HepG2 (cell line): ENCODE measurements at regions not wholly inside any gene's neighbourhood (a gene's known extent, or its start where the extent isn't known, plus 50 kb on each side); places are given as distances from the start of the nearest gene placed in this dataset.

Experiments
- ATAC-seq: fragments of 200-7000 bp; cut with Tn5 transposase; 3 replicates; pipeline ENCODE4 v1.9.1; 2020; ENCODE audit warnings: mild to moderate bottlenecking, moderate library complexity
- BruUV-seq: library from RNA; stranded (reverse); fragments of 400-500 nt; replicated peaks from 2 replicates; lab custom pipeline; 2021; lab: Mats Ljungman, UMichigan
- CTCF ChIA-PET: fragments of 300-600 bp; formaldehyde crosslinking; extraction: SDS; loops from one replicate; lab custom pipeline; 2021; ENCODE audit warnings: low total read pairs, inconsistent platforms, low intra/inter-chr PET ratio; lab: Yijun Ruan, JAX
- POLR2A ChIA-PET: fragments of 350-600 bp; sonication (Branson Sonifier 250); formaldehyde crosslinking; loops from one replicate; lab custom pipeline; 2020; ENCODE audit warnings: antibody characterized with exemption, inconsistent platforms; lab: Yijun Ruan, JAX
- DNase-seq: peaks from one replicate; pipeline ENCODE4 v3.0.0-alpha.2; 2015; ENCODE audit warnings: low spot score
- FAIRE-seq: peaks from 3 replicates; lab custom pipeline; 2011; peaks lifted over from hg19 to GRCh38; lab: Jason Lieb, UNC
- H2AFZ ChIP-seq: one replicate; pipeline ENCODE4 v1.6.1; 2011; ENCODE audit warnings: low read length, inconsistent platforms
- H3K27ac ChIP-seq: fragments of 300-600 bp; 3 replicates; pipeline ENCODE4 v1.8.0; 2011; ENCODE audit warnings: mixed run types, mild to moderate bottlenecking, mixed read lengths, low read length, inconsistent platforms; ENCODE audit not compliant: insufficient read depth; ENCODE audit errors: extremely low read length
- H3K27me3 ChIP-seq, 2 experiments: fragments of 200-600 bp in 1 of 2; 2 replicates in 1 of 2; 3 replicates in 1 of 2; pipeline versions ENCODE4 v1.6.0 to v1.8.0; 2011; ENCODE audit warnings: low read length in 2 of 2, mild to moderate bottlenecking in 2 of 2, moderate library complexity in 2 of 2, inconsistent platforms in 1 of 2; ENCODE audit not compliant: insufficient read depth in 2 of 2, control insufficient read depth in 1 of 2
- H3K36me3 ChIP-seq, 2 experiments: fragments of 200-600 bp in 1 of 2; replicated peaks in 1 of 2; 2 replicates in 1 of 2; 3 replicates in 1 of 2; pipeline versions ENCODE4 v1.5.1 to v1.8.0; 2011; ENCODE audit warnings: low read length in 2 of 2, inconsistent platforms in 1 of 2; ENCODE audit not compliant: insufficient read depth in 2 of 2, control insufficient read depth in 1 of 2
- H3K4me1 ChIP-seq: 2 replicates; pipeline ENCODE4 v1.5.1; 2012; ENCODE audit warnings: low read length, inconsistent platforms; ENCODE audit not compliant: insufficient read depth
- H3K4me2 ChIP-seq: 2 replicates; pipeline ENCODE4 v1.6.0; 2011; ENCODE audit warnings: low read depth, low read length, inconsistent platforms
- H3K4me3 ChIP-seq, 3 experiments: fragments of 200-600 bp in 1 of 3; sonication (generic), shearing (Covaris generic) in 1 of 3; replicated peaks in 1 of 3; 2 replicates each; pipeline ENCODE4 v1.5.1; 2011 to 2016; ENCODE audit warnings: low read length in 3 of 3, inconsistent platforms in 2 of 3, low read depth in 2 of 3, mild to moderate bottlenecking in 2 of 3, control low read depth in 1 of 3, mixed read lengths in 1 of 3; ENCODE audit not compliant: insufficient read depth in 1 of 3
- H3K79me2 ChIP-seq: one replicate; pipeline ENCODE4 v1.6.1; 2011; ENCODE audit warnings: low read length, inconsistent platforms; ENCODE audit not compliant: insufficient read depth
- H3K9ac ChIP-seq: 2 replicates; pipeline ENCODE4 v1.6.0; 2011; ENCODE audit warnings: mild to moderate bottlenecking, low read depth, low read length, inconsistent platforms; ENCODE audit not compliant: insufficient read depth
- H3K9me3 ChIP-seq: 2 replicates; pipeline ENCODE4 v1.5.1; 2012; ENCODE audit warnings: mild to moderate bottlenecking, low read length
- H4K20me1 ChIP-seq: 2 replicates; pipeline ENCODE4 v1.6.0; 2011; ENCODE audit warnings: inconsistent platforms, mild to moderate bottlenecking, low read length, moderate library complexity; ENCODE audit not compliant: insufficient read depth
- ATF7 ChIP-seq, 2 experiments: fragments of 450-650 bp in 1 of 2; sonication (generic) in 1 of 2; formaldehyde crosslinking in 1 of 2; IDR thresholded peaks; 2 replicates each; pipeline versions ENCODE4 v1.4.0 to v1.6.1; 2016 to 2020; ENCODE audit warnings: antibody characterized with exemption in 1 of 2, mild to moderate bottlenecking in 1 of 2, missing genetic modification reagents in 1 of 2
- ETV6 ChIP-seq: sonication (generic); formaldehyde crosslinking; conservative IDR thresholded peaks from 2 replicates; pipeline ENCODE4 v1.4.0; 2020; ENCODE audit warnings: missing genetic modification reagents
- FOXM1 ChIP-seq: sonication (generic); formaldehyde crosslinking; IDR thresholded peaks from 2 replicates; pipeline ENCODE4 v1.5.0; 2020; ENCODE audit warnings: missing genetic modification reagents
- NR1H2 ChIP-seq: sonication (generic); formaldehyde crosslinking; IDR thresholded peaks from 2 replicates; pipeline ENCODE4 v1.8.1; 2022; ENCODE audit warnings: low read depth, missing genetic modification reagents, borderline replicate concordance
- ZBTB7B ChIP-seq: sonication (generic); formaldehyde crosslinking; IDR thresholded peaks from 2 replicates; pipeline ENCODE4 v1.4.0; 2020; ENCODE audit warnings: missing genetic modification reagents
- ZNF720 ChIP-seq: sonication (generic); formaldehyde crosslinking; IDR thresholded peaks from 2 replicates; pipeline ENCODE4 v1.4.0; 2020; ENCODE audit warnings: missing genetic modification reagents
- ZNF746 ChIP-seq: sonication (generic); formaldehyde crosslinking; IDR thresholded peaks from 2 replicates; pipeline ENCODE4 v1.8.0; 2022; ENCODE audit warnings: mild to moderate bottlenecking, missing genetic modification reagents
- WGBS: methylation state at CpG from one replicate; pipeline ENCODE4 v1.1.6; 2017; ENCODE audit warnings: low lambda C conversion rate; 5-methylcytosine and 5-hydroxymethylcytosine counted together
- in situ Hi-C: cut with HindIII; loops from 2 replicates; pipeline ENCODE4 v1.10.0; 2017; ENCODE audit warnings: low pct_unique_long_range_greater_than_20kb; ENCODE audit not compliant: extremely low pct_ligation_motif_present
- intact Hi-C: fragments of 100-400 bp; cut with micrococcal nuclease; formaldehyde crosslinking; loops from one replicate; pipeline ENCODE4 v1.10.0; 2022; ENCODE audit not compliant: unreplicated experiment

DNA sequence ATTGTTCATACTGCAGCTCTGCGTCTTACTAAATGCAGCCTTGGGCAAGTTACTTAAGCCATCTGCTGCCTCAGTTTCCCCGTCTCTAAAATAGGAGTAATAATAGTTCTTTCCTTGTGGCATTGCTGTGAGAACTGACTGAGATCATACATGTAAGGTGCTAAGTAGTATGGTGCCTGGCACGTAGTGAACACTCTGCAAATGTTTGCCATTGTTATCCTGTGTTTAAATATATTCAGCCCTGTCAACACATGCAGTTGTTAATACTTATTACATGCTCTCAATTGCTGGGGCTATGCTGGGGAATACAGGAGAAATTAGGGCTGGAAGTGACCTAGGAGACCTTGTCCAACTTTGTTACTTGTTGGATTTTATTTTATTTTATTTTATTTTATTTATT lies 105.2 kb upstream of the RAI14 start:
- no peak overlapping the region for H3K9ac ChIP-seq
- H2AFZ ChIP-seq: no peak overlapping the region
- H3K4me3 ChIP-seq: no peak overlapping the region
- no peak for ATAC-seq
- no TSS peak for BruUV-seq
- no peak overlapping the region for H3K4me2 ChIP-seq
- H3K9me3 ChIP-seq: peaks cover 11% of the 10 kb centered on the region
- no peak for DNase-seq
- H4K20me1 ChIP-seq: no peaks in the 10 kb centered on the region
- in situ Hi-C loops: no loop called here
- H3K36me3 ChIP-seq: no peaks in the 10 kb centered on the region
- no peaks in the 10 kb centered on the region; a peak in 1 of 5 replicates for H3K27me3 ChIP-seq
- H3K4me1 ChIP-seq: peaks cover 22% of the 10 kb centered on the region
- no peak overlapping the region for H3K27ac ChIP-seq
- 0% methylated on average over 3 of the region's 3 CpGs for WGBS
- intact Hi-C loops: no loop called here
- TF ChIP-seq ETV6 (CRISPR knock-in tag) (no peak), FOXM1 (CRISPR knock-in tag) (no peak), ZNF720 (no peak), NR1H2 (CRISPR knock-in tag) (no peak), ZNF746 (no peak)
- no peaks in the 10 kb centered on the region for H3K79me2 ChIP-seq
- ChIA-PET CTCF (no interaction called here), POLR2A (no interaction called here)
- FAIRE-seq: no peak

DNA sequence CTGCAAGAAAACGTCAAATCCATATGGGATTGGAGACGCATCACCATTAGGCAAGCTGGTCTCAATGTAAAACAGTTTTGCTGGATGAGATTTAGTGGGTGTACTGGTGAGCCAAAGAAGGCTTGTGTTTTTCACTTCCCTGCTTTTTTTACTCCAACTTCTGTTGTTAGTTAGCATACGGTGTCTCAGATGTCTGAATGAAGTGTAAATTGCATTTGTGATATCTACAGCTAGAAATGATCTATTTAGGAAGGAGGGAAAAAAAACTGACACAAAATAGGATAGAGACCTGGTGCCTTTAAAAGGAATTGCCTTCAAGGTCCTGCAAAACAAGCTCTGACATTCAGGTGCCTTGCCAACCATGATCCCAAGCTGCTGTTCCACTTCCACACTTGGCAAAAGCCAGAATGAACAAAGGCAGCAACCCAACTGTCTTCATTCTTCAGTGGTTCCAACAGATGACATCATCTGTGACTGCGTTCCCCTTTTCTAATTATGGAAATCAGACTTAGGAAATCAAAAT lies 104.2 kb upstream of the RAI14 start:
- no TSS peak for BruUV-seq
- no peak overlapping the region for H3K9ac ChIP-seq
- ChIA-PET POLR2A (no interaction called here), CTCF (no interaction called here)
- in situ Hi-C loops: no loop called here
- no peak for ATAC-seq
- 65% methylated on average over 4 of the region's 4 CpGs for WGBS
- H4K20me1 ChIP-seq: no peaks in the 10 kb centered on the region
- no peak overlapping the region for H3K27ac ChIP-seq
- no peak for FAIRE-seq
- no peak for DNase-seq
- intact Hi-C loops: no loop called here
- H3K4me1 ChIP-seq: peaks cover 31% of the 10 kb centered on the region
- TF ChIP-seq ZBTB7B (CRISPR knock-in tag) (no peak), ATF7 (IDR thresholded peaks at IDR 0.05) (peak; percentile 74), ATF7 (CRISPR knock-in tag; IDR thresholded peaks at IDR 0.05) (no peak)
- H3K9me3 ChIP-seq: peaks cover 9% of the 10 kb centered on the region
- no peaks in the 10 kb centered on the region; a peak in 1 of 5 replicates for H3K27me3 ChIP-seq
- no peaks in the 10 kb centered on the region for H3K36me3 ChIP-seq
- no peak overlapping the region for H3K4me2 ChIP-seq
- H2AFZ ChIP-seq: no peak overlapping the region
- no peaks in the 10 kb centered on the region for H3K79me2 ChIP-seq
- H3K4me3 ChIP-seq: no peak overlapping the region
